GM21717 (cell line): ENCODE measurements at regions not wholly inside any gene's neighbourhood (a gene's known extent, or its start where the extent isn't known, plus 50 kb on each side); places are given as distances from the start of the nearest gene placed in this dataset.

Source experiments
- ATAC-seq: cut with Tn5 transposase; IDR thresholded peaks from one replicate; pipeline ENCODE4 v1.9.1; 2021; ENCODE audit warnings: mild to moderate bottlenecking, moderate library complexity; ENCODE audit not compliant: unreplicated experiment

DNA sequence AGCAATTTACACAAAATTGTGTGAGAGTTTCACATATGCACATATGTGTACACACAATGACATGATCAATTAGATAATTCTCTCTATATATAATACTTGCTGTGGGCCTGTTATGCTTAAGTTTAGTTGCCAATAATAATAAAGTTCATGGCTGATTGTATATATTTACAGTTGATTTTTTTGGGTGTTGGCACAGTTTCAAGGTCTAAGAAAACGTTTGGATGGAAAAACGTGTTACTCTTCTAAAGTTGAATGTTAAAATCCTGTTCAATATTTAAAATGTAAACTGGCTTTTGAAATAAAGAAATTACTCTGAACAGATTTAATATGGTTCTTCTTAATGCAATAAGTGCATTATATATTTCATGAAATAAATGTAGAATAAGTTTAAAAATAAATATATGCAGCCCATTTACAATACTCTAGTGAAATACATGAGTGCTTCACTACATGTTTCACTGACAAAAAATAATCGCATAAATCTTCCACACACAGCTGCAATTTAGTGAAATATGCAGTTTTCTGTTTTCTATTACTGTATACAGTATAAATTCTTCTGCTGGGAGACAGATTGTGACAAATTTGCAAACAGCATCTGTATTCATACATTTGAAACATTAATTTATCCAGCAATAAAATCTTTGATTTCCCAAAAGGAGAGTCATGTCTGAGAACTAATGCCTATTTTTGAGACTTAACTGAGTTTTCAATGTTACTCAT is 586.9 kb upstream of the KLHL1 start:
- ATAC-seq, result no peak

DNA sequence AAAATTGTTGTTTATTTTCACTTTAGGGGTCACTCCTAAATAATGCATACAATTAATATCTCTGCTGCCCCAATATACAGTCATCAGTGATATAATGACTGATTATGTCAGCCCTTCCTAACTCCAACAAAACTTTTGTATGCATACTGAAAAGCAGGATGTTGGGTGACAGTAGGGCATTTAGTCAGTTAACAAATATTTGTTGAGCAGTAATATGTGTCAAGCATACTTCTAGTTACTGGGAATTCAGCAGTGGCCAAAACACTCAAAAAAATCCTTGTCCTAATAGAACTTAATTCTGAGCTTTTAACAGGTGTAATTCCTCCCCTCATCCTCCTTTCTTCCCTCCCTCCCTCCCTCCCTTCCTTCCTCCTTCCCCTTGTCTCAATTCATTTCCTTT is 560.7 kb upstream of the KLHL1 start:
- ATAC-seq, result no peak

DNA sequence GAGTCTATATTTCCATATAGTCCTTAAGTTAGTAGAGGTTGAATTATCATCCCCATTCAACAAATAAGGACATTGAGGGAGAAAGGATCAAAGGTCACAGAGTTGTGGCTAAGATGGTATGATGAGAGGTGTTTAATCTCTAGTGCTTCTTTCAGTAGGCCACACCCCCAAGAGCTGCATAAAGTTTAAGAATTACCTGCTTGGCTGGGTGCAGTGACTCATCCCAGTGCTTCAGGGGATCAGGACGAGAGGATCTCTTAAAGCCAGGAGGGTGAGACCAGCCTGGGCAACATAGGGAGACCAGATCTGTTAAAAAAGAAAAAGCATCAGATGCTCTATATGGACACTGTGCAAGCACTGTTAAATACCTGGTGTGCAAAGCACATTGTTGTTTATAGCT is 560.0 kb upstream of the KLHL1 start:
- ATAC-seq, result no peak

DNA sequence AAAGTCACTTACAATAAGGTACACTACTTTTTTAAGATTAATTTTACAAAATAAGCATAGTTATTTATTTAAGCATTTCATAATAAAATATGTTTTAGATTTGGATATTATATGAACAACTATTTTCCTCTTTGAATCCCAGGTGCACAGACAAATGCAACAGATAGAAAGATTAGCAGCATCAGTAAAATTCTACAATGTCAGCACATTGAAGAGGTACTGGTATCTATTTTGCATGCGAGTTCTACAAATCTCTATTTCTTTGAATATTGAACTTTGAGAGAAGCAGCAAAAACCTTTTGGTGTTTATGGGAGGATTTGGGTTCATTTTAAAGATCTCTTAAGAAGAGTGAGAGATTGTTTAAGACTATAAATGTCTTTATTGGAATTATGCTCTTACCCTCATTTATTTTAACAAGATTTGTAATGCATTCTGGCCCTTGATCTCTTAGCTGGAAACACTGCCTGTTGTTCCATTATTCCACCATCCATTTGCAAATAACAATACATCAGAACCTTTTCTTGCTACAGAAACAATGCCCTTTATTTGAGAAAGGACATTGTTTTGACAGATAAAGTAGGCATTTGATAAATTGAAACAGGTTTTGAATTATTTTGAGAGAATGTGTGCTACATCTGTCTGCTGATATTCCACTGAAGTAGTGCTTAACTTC is 558.8 kb upstream of the KLHL1 start:
- ATAC-seq, result no peak

DNA sequence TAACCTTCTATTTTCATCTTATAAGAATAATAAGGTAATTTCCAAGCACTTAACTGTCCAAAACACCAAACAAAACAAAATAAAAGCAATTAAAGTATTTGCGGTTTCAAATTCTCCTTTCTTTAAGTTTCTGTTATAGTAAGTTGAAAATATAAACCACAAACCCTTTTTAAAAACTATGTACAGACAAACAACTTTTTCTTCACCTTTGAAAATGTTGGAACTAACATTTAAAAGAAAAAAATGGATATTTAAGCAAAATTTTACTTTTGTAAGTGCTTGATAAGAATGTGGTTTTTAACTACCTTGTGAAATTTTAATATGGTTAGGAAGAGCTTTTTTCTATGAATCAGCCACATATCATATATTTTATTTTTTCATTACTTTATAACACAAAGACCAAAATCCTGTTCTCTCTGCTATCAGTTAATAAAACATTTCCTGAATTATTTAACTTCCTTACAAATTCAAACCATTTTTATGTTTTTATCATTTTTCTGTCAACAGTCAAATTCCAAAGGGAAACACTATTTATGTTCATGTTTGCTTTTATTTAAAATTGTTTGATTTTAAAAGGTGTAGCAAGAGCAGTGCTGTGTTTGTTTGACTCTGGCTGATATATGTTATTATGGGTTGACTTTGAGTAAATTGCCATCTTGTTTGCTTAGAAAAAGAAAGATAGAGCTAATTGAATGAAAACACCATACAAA is 554.1 kb upstream of the KLHL1 start:
- no peak for ATAC-seq

DNA sequence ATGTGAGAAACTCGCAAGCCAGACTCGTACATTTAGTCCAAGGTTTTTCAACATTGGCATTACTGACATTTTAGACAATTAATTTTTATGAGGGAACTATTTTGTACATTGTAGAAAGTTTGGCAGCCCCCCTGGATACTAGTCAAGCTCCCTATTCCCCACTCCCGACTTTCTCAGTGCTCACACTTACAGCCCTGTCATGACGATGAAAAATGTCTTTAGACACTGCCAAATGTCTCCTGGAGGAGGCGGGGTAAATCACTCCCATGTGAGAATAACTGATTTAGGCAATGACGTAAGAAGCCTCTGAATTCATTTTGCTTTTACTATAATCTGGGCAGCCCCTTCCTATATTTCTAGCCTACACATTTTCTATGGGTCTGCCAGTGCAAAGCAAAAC is 535.8 kb upstream of the KLHL1 start:
- no peak for ATAC-seq

DNA sequence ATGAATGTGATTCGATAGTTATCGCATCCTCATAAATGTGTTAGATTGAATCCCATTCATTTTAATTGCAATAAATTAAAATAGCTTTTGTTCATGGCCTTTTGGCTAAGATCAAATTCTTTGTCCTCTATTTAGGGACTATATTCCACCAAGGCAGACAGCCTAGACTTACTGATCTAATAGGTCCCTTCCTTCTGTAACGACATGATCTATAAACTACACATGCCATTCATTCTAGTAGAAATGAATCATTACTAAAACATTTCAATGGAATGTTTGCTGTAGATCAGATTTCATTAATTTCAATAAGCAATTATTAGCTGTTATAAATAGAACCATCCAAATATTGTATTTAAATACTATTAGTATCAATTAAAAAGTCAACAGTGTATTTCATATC is 526.6 kb upstream of the KLHL1 start:
- ATAC-seq, result no peak

DNA sequence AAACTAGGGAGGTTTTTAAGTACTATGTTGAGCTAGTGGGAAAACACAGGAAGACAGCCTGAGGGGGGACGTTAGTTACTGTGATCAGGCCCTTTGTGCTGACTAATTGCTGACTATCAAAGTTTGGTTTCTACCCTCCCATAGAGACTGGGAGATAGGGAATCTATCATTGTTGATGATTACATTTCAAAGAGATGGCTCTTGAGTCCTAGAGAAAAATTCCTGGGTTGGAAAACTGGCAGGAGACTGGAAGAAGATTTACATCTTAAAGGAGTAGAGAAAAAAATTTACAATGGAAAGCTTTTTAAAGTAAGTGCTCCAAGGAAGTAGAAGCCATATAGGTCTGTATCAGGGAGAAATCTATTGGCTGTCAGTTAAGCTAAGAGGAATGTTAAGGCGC is 522.0 kb upstream of the KLHL1 start:
- no peak for ATAC-seq

DNA sequence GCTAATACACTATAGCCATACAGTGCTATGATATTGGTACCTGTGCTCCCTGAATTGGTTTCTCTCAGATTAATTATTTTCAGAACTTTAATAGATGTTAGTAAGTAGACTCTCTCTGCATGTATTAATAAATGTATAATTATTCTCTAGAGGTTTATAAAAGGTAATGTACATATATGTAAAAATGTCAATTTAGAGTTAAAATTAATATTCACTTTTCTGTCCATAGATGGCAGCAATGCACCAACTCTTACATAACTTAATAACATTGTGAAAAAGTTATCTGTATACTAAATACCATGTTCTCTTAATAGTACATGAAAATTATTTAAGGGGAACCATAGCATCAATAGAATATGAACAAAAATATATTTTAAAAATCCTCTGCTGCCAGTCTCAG is 515.0 kb upstream of the KLHL1 start:
- ATAC-seq, result no peak

DNA sequence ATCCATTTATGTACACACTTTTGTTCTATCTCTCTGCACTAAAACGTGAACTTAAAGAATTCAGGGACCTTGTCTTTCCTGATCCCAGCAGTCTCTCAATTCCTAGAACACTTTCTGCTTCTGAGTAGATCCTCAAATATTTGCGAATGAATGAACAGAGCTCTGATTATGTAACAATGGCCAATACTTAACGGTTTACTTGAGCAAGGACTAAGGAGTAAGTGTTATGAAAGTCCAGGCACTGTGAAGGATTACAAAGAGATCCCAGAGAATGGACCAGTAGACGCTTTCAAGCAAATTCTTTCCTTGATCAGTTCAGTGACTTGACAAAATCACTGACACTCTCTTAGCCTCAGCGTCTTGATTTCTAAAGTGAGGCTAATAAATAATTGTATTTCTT is 514.5 kb upstream of the KLHL1 start:
- ATAC-seq, result no peak

DNA sequence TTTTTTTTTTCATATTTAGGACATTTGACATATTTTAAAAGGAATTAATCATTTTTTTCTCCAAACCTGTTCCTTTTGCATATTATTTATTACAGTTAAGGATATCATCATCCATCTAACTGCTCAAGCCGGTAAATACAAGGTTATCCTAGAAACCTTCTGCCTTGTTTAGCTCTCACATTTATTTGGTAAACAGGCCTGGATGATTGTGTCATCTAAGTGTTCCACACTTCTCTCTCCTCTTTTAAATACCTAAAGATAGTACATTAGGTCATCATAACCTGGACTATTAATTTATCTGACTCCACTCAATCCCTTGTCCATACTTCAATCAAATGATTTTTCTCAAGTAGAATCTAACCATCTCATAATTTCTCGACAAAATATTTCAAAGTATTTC is 511.7 kb upstream of the KLHL1 start:
- no peak for ATAC-seq

DNA sequence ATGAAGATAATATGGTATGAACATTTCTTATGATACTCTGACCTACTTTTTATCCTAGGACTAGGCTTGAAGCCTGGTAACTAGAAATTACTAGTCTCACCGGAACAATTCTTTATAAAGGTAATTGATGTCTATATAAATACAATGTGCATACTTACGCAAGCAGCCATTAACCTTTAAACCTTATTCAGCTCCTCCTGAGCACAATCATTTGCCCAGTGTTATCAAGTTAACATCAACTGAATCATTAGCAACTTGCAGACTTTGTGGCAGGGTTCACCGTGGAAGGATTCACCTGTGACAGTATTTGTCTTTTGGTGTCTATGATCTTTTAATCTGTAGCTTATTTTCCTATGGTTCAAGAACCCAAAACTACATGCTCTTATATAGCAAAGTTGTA is 508.6 kb upstream of the KLHL1 start:
- no peak for ATAC-seq

DNA sequence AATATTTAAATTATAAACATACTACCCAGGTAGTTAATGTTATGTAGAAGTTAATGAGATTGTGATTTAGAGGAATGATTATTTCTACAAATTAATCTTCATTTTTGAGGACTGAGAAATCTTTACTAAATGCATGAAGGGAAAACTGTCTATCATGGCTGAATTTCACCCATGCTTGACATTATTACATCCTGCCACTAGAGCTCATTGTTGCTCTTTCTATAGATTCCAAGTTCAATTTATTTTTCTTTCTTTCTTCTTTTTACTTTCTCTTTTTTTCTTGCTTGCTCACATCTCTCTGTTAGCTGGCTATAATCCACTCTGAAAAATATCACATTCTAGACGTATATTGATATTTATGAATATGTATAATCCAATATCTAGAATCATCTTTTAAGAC is 505.0 kb upstream of the KLHL1 start:
- no peak for ATAC-seq

DNA sequence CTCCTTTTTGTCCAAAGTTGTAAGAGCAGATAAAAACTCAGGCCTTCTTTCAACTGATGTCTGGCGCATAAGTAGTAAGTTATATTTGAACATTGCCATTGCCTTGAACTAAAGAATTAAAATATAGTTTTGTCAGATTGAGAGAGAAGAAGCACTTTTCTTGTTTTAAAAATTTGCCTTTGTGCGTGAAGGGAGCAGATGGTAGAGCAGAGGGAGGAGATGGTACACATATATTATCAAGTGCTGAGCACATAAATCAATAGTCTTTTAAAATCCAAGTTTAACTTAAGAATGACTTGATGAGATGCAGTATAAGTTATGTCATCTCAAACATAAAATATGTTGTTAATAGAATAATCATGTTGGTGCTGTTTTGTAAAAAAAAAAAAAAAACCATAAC is 504.6 kb upstream of the KLHL1 start:
- ATAC-seq, result no peak

DNA sequence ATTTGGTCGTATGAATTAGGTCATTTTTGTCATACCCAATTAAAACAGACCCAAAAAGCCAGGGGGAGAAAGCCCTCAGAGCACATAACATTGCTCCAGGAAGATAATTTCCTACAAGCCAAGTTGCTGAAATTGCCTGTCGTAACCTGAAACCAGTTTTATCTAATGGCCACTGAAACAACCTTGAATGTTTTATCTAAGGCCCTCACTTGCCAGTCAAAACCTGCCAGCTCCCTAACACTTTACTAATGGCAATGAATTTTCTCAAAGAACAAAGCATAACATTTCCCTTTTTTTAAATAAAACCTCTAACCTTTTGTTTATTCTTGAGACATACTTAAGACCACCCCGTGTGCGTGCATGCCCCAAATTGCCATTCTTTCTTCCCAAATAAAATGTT is 496.2 kb upstream of the KLHL1 start:
- ATAC-seq, result no peak

DNA sequence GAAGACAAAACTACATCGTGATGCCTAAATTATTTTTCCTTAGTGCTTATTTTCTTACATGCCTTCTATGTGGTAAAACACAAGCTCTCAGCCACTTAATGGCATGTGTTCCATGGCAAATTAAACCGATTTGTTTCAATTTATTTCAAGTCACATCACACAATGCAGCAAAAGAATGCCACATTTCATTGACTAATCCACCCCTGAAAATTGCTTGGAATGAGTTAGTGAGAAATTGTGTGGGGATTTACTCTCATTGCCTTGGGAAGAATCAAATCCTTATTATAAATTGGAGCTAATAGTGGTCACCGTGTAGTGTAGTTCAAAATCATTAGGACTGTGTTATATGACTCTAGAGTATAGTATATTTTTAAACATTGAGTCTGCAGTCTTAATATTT is 485.5 kb upstream of the KLHL1 start:
- no peak for ATAC-seq

DNA sequence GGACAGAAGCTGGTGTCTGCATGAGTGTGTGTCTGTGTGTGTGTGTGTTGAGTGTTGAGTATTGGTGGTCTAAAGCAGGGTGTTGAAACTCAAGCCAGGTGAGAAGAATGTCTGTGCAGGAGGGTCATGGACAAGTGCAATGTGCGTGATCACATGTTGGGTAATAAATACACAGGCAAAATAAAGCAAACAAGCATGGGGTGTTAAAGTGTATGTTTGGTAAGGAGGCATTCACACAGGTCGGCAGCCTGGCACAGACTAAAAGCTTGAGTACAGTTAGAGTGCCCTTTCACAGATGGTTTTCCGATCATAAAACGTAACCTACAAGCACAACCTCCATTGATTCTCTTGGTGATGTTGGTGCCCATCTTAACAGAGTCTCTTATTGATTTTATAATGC is 476.9 kb upstream of the KLHL1 start:
- ATAC-seq, result no peak

DNA sequence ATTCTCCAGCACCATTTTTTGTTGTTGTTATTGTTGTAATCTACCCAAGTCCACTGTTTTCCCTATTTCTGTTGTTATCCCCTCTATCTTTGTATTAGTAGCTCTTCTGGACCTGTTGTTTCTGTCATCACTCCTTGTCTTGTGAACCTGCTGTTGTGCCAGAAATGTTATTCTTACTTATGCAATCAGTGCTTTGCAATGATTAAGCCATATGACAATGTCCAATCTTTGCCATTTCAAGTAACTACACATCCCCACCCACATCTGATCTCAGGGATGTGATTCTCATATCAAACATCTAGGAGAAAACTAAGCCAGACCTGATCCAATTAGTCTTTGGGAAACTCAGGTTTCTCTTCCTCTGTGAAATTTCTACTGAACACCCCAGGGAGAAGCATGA is 472.6 kb upstream of the KLHL1 start:
- no peak for ATAC-seq

DNA sequence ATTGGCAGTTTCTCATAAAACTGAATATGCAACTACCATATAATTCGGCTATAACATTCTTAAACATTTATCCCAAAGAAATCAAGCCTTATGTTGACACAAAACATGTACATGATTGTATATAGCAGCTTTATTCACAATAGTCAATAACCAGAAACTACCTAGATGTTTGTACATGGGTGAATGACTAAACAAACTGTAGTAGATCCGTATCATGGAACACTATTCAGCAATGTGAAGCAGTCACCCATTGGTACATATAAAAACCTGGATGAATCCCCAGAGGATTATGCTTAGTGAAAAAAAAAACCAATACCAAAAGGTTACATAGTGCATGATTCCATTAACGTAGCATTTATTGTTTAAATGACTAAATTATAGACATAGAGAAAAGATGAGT is 471.7 kb upstream of the KLHL1 start:
- ATAC-seq, result no peak

DNA sequence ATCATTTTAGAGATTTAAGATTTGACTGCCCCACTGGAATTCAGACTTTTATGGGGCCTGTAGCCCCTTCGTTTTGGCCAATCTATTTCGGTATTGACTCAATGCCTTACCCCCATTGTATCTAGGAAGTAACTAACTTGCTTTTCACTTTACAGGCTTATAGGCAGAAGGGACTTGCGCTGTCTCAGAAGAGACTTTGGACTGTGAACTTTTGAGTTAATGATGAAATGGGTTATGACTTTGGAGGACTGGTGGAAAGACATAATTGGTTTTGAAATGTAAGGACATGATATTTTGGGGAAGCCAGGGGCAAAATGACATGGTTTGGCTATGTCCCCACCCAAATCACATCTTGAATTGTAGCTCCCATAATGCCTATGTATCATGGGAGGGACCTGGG is 463.0 kb upstream of the KLHL1 start:
- ATAC-seq, result no peak

DNA sequence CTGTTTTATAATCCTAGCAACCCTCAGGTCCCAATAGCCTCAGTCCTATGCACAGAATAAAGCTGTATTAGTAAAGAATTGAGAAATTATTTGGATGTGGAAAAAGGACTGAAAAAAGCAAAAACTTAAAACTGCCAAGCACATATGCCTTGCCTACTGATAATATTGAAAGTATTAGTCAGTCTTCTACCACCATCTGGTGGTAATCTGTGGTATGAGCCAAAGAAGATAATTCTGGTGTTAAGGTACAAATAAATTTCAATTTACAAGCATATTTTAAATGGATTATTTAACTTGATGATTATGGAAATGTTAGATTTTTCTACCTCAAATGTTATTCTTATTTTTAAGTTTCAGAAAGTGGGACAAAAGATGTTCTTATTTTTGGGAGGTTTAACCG is 460.3 kb upstream of the KLHL1 start:
- ATAC-seq, result peak; percentile 85

DNA sequence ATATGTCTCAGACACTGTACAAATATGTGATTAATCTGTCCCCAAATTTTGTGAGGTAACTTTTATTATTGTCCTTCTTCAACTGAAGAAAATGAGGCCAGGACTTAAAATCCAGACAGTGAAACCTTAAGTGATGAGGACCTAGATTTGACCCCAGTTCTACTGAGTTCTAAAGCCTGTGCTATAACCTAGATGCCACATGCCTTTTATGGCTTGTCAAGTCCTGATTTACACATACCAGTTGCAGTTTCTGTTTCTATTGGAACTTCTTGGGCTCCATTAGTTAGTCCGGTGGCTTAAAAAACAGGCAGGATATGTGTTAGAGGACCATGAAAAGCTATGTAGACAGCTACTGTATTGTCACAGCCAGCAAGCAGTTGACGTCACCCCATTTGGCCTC is 436.5 kb upstream of the KLHL1 start:
- ATAC-seq, result no peak
